ENCODE measurements at regions not wholly inside any gene's neighbourhood (a gene's known extent, or its start where the extent isn't known, plus 50 kb on each side); places are given as distances from the start of the nearest gene placed in this dataset.

DNA sequence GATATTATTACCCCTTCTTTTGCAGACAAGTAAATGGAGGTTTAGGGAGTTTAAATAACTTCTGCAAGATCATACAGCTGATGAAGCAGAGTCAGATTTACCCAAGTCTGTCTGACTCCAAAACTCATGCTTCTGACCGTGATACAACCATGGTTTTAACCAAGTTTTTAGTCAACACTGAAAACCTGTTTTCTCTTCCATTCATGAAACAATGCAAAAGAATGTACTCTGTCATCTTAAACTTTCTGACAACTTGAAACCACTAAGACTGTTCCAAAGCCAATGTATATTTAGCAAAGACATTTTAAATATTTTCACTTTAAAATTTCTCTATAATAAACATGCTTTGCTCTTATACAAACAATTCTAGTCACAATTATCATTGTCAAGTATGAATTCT lies 77.0 kb upstream of the RBMS3 start:
- no peak for DNase-seq

DNA sequence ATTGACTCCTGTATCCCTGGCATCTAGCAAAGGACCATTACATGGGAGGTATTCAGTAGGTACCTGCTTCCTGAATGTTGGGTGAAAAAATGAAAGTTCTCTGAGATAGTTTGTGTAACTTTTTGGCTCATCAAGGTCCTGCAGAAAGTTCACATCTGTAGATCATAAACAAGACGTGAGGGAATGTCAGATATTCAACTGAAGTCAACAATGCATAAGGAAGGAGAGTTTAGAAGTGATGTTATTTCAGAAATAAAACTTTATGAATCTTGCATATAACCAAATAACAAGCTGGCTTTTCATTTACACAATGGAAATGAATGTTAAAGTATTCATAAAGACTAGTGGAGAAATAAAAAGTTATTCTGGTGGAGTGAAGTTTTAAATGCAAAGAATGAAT lies 73.4 kb upstream of the RBMS3 start:
- no peak for DNase-seq

DNA sequence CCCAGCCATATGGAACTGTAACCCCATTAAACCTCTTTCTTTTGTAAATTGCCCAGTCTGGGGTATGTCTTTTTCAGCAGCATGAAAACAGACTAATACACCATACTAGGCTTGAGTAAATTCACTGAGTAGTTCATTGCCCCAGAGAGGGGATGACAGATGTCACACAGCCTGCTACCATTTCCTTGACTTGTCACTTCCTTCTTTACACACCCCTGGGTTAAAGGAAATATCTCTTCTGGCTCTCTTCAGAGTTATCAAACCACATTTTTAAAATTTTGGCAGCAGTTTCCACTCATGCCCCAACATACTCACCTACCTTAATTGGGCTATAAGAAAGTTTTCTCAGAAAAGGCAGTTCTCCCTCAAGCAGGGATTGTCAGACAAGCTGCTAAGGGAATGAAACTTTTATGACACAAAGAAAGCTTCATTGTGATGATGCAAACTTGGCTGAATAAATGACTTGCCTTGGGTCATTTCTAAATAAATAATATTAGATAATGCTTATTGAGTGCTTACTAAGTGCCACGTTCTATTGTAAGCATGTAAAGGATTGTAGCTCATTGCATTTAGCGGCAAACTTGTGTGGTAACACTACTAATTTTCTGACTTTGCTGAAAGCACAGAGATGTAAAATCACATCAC lies 68.0 kb upstream of the RBMS3 start:
- no peak for DNase-seq

DNA sequence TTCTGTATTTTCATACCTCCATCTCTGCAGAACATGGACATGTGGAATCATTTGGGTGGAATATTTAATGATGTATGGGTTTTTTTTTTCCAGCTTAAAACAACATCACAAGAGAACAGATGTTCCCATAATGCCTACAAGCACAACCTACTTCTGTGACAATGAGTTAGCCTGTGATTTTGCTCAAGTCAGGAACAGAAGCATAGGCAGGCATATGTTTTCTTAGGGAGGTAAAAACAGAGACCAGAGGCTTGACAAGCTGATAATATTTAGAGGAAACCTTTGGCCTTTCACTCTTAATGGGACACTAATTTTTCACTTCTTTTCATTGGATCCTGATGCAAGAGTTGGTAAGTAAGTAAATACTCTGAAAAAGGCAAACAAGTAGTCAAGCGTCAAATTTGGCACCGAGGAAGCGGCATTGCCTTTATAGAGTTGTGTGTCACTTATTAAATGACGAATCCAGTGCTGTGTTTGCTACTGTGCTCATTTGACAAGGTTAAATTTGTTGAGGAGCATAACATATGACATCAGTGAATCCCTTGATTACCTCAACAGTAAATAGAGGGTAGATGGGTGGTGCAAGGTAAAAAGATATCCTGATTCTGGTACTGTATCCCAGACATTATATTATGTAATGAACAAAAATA lies 66.7 kb upstream of the RBMS3 start:
- no peak for DNase-seq

DNA sequence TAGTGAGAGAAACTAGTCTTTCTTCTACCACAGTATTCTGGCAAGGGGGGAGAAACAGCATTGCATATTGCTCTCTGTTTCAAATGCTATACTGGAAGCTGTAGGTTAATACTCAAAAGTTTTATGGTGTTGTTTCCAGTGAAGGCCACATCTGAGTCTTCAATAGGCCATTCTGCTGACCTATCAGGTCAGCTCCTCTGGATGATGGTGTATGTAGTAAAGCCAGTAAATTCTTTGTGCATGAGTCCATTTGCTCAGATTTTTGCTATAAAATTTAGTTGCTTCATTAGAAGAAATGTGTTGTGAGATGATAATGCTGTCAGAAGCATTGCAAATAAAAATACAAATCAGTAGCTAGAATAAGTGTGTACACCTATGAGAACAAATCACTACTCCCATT lies 64.9 kb upstream of the RBMS3 start:
- no peak for DNase-seq

DNA sequence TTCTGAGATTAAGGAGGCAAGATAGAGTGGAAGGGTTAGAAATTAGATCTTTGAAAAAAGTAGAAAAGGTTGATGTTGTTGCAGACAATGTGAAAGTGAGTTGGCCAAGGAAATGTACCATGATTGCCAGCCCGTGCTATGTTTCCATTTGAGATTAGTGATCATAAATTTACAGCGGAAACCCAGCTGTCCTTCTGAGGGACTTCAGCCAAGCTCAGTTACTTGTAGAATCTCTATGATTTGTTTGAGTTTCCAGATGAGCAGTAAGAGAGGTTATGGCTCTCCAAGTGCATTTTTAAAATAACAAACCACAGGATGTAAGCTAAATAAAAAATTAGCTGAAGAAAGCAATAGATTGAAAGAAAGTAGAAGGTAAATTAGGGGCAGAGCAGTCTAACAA lies 54.2 kb upstream of the RBMS3 start:
- no peak for DNase-seq

DNA sequence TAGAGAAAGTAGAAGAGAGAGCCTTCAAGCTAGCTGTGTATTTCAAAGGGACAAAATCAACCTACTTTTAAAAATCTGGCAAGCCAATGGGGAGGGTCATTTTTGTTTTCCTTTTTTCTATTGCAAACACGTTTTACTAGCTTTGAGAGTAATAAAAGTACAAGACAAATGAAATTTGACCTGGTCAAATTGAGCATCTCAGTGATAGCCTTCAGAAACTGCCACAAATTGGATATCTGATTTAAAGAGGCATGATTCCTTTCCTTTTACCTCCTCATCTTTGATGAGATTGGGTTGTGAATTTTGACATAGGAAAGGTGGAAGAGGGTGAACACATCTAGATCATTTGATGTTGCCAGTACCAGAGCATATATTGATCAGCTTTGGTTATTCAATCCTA lies 53.6 kb upstream of the RBMS3 start:
- no peak for DNase-seq

All from hematopoietic multipotent progenitor cell treated with erythropoietin and hydrocortisone succinate and interleukin-3 and kit ligand, for 8 days (in vitro differentiated cells).